ENCODE measurements at regions not wholly inside any gene's neighbourhood (a gene's known extent, or its start where the extent isn't known, plus 50 kb on each side); places are given as distances from the start of the nearest gene placed in this dataset.
"Not testable (repeated sequence)": the region's sequence is repeated elsewhere in the genome, so short reads cannot be mapped to it uniquely, and the experiment has no call there.

- no peaks in the 10 kb centered on the region for H3K9me3 ChIP-seq
- no peak for ATAC-seq
- intact Hi-C loops (cut with DNase I): no loop called here
- H3K27ac ChIP-seq: no peak overlapping the region
- no peaks in the 10 kb centered on the region for H3K36me3 ChIP-seq
- no peak for TF ChIP-seq CTCF (IDR thresholded peaks at IDR 0.05)
- no peak for DNase-seq
- H3K4me3 ChIP-seq: no peak overlapping the region
- H3K27me3 ChIP-seq: no peaks in the 10 kb centered on the region
- H3K4me1 ChIP-seq: no peaks in the 10 kb centered on the region
These were observed 164.1 kb upstream of the POGK start for GRCh38 chr1:166675213-166675612.

- H3K9me3 ChIP-seq: no peaks in the 10 kb centered on the region
- TF ChIP-seq CTCF (IDR thresholded peaks at IDR 0.05): no peak
- DNase-seq (no peak), ATAC-seq (no peak)
- H3K27ac ChIP-seq: no peak overlapping the region
- H3K36me3 ChIP-seq: no peaks in the 10 kb centered on the region
- H3K4me3 ChIP-seq: no peak overlapping the region
- intact Hi-C loops (cut with DNase I): no loop called here
- H3K27me3 ChIP-seq: no peaks in the 10 kb centered on the region
- no peaks in the 10 kb centered on the region for H3K4me1 ChIP-seq
These were observed 162.3 kb upstream of the POGK start for GRCh38 chr1:166676981-166677380.

GRCh38 chr1:166679369-166679768 lies 159.9 kb upstream of the POGK start:
- ATAC-seq: no peak
- intact Hi-C loops (cut with DNase I): no loop called here
- no peak for DNase-seq
- H3K36me3 ChIP-seq: no peaks in the 10 kb centered on the region
- no peaks in the 10 kb centered on the region for H3K27me3 ChIP-seq
- H3K27ac ChIP-seq: no peak overlapping the region
- H3K4me3 ChIP-seq: no peak overlapping the region
- TF ChIP-seq CTCF (IDR thresholded peaks at IDR 0.05): no peak
- no peaks in the 10 kb centered on the region for H3K4me1 ChIP-seq
- H3K9me3 ChIP-seq: no peaks in the 10 kb centered on the region

GRCh38 chr1:166682588-166682987 lies 156.7 kb upstream of the POGK start:
- Histone ChIP-seq H3K27me3 (no peaks in the 10 kb centered on the region), H3K9me3 (no peaks in the 10 kb centered on the region), H3K36me3 (no peaks in the 10 kb centered on the region), H3K27ac (no peak overlapping the region), H3K4me3 (no peak overlapping the region), H3K4me1 (no peaks in the 10 kb centered on the region)
- TF ChIP-seq CTCF (IDR thresholded peaks at IDR 0.05): no peak
- DNase-seq (no peak), ATAC-seq (no peak)
- intact Hi-C loops (cut with DNase I): no loop called here

GRCh38 chr1:166684669-166685068 lies 154.6 kb upstream of the POGK start:
- H3K9me3 ChIP-seq; H3K4me3 ChIP-seq; H3K27me3 ChIP-seq; ATAC-seq; DNase-seq; H3K4me1 ChIP-seq; H3K36me3 ChIP-seq; intact Hi-C loops (cut with DNase I); H3K27ac ChIP-seq: not testable (repeated sequence)

- no peaks in the 10 kb centered on the region for H3K36me3 ChIP-seq
- ATAC-seq (no peak), DNase-seq (no peak)
- H3K27me3 ChIP-seq: no peaks in the 10 kb centered on the region
- H3K9me3 ChIP-seq: no peaks in the 10 kb centered on the region
- no peak for TF ChIP-seq CTCF (IDR thresholded peaks at IDR 0.05)
- H3K4me1 ChIP-seq: no peaks in the 10 kb centered on the region
- no peak overlapping the region for H3K27ac ChIP-seq
- H3K4me3 ChIP-seq: no peak overlapping the region
- intact Hi-C loops (cut with DNase I): no loop called here
These were observed 154.1 kb upstream of the POGK start for GRCh38 chr1:166685200-166685599.

GRCh38 chr1:166685891-166686290 lies 153.4 kb upstream of the POGK start:
- H3K27ac ChIP-seq; H3K9me3 ChIP-seq; intact Hi-C loops (cut with DNase I); DNase-seq; H3K4me3 ChIP-seq; H3K4me1 ChIP-seq; H3K36me3 ChIP-seq; ATAC-seq; H3K27me3 ChIP-seq: not testable (repeated sequence)

GRCh38 chr1:166690596-166690995 lies 148.7 kb upstream of the POGK start:
- intact Hi-C loops (cut with DNase I): not testable (repeated sequence)

More at GRCh38 chr1:166690596-166690995, 148.7 kb upstream of the POGK start:
- not testable (repeated sequence) for H3K36me3 ChIP-seq, H3K4me1 ChIP-seq, ATAC-seq, H3K9me3 ChIP-seq, H3K27me3 ChIP-seq, DNase-seq, H3K27ac ChIP-seq, H3K4me3 ChIP-seq
